CD4-positive, alpha-beta T cell treated with Interleukin-10 for 1 hour (primary cell): ENCODE measurements at regions not wholly inside any gene's neighbourhood (a gene's known extent, or its start where the extent isn't known, plus 50 kb on each side); places are given as distances from the start of the nearest gene placed in this dataset.

Experiments
- DNase-seq: peaks from one replicate; pipeline ENCODE4 v3.0.0-alpha.2; 2020

DNA sequence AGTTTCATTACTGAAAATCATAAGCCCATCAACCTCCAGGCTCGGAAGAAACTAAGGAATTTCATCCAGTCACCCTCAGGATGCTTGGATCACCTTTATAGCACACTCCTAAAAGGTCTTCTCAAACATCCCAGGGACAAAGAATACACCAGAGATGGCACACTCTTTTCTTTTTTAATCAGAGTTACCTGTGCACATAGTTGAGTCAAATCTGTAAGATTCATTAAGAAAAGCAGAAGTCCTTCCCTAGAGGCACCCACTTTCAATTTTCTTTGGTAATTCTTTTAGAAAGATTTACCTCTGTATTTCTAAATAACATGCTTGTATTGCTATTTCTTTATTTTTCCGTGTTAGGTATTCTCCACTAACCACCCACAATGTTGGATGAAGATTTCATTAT is 50.6 kb upstream of the IL6 start:
- no peak for DNase-seq

GRCh38 chr7:22675917-22676343 is 51.1 kb upstream of the IL6 start:
- DNase-seq, result peak; percentile 74

GRCh38 chr7:22675421-22675820 is 51.6 kb upstream of the IL6 start:
- no peak for DNase-seq

DNA sequence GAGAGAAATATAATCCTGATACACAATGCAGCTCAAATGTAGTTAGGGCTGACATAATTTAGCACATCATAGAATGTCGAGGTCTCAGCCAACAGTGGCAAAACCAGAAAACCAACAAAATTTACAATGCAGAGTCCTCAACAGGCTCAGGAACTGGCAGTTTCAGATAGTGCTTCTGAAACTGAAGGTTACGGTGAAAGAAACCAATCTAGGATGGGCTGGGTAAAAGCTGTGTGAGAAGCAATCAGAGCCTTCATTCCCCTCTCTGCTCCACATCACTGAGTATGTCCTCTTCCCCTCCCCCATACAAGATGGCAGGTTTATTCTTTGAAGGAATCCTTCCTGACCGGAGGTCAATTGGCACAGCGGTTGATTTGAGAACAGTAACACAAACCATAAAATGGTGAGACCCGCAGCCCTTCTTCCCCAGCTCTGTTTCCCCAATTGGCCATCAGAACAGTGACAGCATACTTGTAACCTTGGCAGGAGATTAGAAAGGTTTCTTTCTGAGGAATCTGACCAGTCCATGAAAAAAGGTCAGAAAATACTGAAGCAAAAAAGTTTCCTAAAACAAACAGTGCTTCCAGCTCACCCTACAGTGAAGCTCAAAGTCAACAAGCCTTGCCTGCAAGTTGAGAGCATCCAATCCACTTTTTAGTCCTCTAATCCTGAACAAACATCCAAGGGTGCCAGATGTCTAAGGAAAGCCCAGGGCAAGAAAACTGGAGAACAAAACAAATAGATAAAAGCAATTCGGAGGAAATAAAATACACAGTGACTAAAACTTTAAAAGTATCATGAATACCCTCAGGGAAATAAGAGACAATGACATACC is 53.9 kb upstream of the IL6 start:
- no peak for DNase-seq

GRCh38 chr7:22671177-22671879 is 55.7 kb upstream of the IL6 start:
- no peak for DNase-seq

GRCh38 chr7:22670422-22670815 is 56.6 kb upstream of the IL6 start:
- no peak for DNase-seq

DNA sequence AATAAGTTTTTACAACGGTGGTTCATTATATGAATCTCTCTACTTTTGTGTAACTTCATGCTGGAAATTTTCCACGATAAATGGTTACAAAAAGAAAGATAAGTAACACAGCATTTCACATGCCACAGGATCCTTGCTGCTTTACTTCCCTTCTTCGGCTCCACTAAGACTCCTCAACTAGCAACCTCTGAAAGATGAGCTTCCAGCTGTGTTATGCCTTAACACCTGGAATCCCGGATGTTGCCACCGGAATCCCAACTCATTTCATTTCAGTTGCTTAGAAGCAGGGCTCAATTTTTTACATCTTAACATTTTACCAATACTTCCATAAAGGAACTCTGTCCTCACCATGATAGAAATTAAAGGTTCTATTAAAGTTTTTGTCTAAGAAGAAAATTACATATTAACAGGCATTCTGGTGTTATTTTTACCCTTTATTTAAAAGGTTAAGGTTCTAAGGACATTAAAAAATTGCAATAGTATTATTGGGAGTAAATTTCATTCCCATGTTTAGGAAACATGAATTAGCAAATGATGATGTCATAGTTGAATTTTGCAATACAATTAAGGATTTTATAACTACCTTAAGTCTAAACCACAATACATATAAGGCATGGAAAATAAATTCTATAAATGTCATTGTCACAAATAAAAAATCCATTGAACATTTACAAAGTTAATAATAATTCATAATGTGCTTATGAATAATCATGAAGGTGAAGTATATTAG is 57.1 kb upstream of the IL6 start:
- DNase-seq, result no peak

- no peak for DNase-seq
These were observed 58.0 kb upstream of the IL6 start for GRCh38 chr7:22668971-22669401.

- no peak for DNase-seq
These were observed 59.3 kb upstream of the IL6 start for GRCh38 chr7:22667562-22668239.

- no peak for DNase-seq
These were observed 59.8 kb upstream of the IL6 start for GRCh38 chr7:22667187-22667561.

DNA sequence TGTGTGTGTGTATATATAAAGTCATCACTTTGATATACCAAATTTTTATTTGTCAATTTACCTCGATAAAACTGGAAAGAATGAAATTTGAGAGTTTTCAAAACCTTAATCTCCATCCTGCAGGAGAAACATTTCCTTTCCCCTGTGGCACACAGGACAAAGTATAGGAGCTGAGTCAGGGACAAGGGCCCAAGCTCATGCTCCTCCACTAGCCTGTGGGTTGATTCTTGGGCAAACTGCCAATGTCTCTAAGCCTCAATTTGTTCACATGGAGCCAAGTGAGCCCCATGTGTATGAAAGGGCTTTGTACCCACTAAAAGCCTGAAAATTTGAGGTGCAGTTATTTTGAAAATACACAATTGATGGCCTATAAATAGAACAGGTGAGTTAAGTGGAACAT is 60.3 kb upstream of the IL6 start:
- DNase-seq, result no peak

DNA sequence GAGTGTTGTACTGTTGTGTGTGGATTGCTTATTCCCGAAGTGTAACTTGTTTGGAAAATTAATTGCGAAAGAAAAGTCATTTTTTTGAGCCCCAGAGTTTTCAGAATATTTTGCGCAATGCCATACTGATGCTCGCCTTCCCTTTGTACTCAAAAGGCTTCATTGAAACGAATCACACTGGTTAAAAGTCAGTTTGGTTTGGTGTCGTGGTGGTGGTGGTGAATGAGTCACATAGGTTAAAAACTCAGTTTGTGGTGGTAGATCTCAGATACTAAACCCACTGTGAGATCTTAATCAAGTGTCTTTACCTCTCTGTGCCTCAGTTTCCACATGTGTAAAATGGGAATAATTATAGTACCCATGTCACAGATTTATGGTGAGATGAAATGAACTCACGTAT is 61.1 kb upstream of the IL6 start:
- no peak for DNase-seq

DNA sequence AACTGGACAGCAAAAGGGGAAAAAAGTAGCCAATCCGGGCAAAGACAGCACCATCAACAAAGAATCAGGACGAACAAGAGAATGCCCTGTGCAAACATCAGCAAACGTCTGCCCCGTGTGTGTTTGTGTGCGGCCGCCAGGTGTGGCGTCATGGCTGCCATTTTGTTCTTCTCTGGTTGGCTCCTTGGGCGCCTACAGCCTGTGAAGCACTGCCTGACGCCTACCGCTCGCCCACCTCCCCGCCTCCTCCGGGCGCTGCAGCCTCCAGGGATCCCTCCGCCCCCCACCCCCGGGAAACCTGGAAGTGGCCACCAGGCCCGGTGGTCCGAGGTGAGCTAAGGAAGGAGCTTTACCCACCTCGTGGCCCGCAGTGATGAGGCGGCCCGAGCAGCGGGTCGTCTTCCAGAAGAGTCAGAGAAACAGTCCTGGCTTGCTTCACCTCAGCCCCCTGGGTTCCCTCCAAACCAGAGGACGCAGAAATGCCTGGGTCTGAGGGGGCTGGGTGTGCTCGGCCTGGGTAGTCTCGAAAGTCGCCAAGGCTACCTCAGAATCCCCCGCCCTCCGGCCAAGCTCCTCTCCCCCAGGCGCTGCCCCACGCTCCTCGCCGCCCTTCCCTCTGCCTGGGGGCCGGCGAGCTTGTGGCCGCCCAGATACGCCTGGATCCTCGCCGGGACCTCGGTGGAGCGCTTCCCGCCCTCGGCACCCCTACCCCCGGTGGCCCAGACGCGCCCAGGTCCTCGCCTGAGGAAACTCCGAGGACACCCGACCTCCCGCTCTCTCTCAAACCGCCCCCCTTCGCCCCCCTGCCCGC is 61.8 kb upstream of the IL6 start:
- no peak for DNase-seq

- no peak for DNase-seq
These were observed 63.3 kb upstream of the IL6 start for GRCh38 chr7:22663721-22664120.

GRCh38 chr7:22663357-22663718 is 63.7 kb upstream of the IL6 start:
- DNase-seq, result no peak

- no peak for DNase-seq
These were observed 64.2 kb upstream of the IL6 start for GRCh38 chr7:22662556-22663356.

GRCh38 chr7:22662036-22662435 is 65.0 kb upstream of the IL6 start:
- DNase-seq, result no peak

- DNase-seq, result no peak
These were observed 66.3 kb upstream of the IL6 start for GRCh38 chr7:22660732-22661131.

GRCh38 chr7:22660293-22660692 is 66.7 kb upstream of the IL6 start:
- DNase-seq, result no peak

DNA sequence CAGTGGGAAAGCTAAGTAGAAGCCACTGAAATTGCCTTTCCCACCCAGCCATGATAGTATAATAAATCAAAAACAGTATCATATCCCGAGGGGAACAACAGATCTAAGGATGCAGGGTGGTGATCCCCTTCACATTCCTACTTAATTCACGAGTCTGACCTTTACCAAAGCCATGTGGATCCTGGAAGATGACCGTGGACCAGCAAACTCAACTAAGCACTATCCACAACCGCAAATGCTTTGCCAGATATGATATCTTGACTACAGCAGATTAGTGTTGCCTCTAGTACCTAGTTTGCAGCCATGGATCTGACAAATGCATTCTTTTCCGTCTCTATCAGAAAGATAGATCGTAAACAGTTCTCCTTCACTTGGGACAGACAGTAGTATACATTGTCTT is 67.3 kb upstream of the IL6 start:
- no peak for DNase-seq

DNA sequence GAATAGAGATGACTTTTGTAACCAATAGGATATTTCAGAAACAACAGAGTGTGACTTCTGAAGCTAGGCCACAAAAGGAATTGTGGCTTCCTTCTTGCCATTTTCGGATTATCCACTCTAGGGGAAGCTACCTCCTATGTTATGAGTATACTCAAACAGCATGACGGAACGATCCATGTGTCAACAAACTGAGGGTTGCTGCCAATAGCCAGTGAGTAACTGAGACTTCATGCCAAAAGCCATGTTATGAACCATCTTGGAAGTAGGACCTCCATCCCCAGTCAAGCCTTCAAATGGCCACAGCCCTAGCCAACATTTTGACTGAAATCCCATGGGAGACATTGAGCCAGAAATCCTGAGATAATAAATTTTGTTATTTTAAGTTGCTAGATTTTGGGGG is 69.0 kb upstream of the IL6 start:
- no peak for DNase-seq

DNA sequence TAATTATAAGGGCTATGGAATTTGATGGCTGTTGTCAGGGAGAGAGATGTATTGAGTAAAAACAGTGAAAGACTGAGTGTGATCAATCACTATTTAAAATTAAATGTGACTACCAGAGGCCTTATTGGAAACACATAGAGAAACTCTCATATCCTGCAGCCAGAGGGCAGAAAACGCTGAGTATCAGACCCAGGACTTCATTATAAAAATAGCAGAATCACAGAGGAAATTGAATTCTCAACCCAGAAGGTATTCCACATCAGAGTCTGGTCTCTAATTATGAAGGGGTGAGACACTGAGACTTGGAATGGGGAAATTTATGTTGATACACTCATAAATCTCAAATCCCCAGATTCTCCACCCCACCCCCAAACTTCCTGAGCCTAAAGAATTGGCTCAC is 69.5 kb upstream of the IL6 start:
- peak; percentile 34 for DNase-seq
